Transverse colon (tissue), 4 donors: ENCODE measurements at regions not wholly inside any gene's neighbourhood (a gene's known extent, or its start where the extent isn't known, plus 50 kb on each side); places are given as distances from the start of the nearest gene placed in this dataset.
"Not testable (repeated sequence)": the region's sequence is repeated elsewhere in the genome, so short reads cannot be mapped to it uniquely, and the experiment has no call there.

Experiments
- DNase-seq: peaks from one replicate; pipeline ENCODE4 v3.0.0-alpha.2; 2019
- H3K27ac ChIP-seq, 4 donors: fragments of 200-600 bp; sonication (generic); 2 replicates each; pipeline ENCODE4 v1.5.1; 2016 to 2018; ENCODE audit warnings: inconsistent platforms in 4 of 4
- H3K27me3 ChIP-seq: fragments of 200-600 bp; sonication (generic); 2 replicates; pipeline ENCODE4 v1.5.1; 2017; ENCODE audit warnings: inconsistent platforms
- H3K36me3 ChIP-seq, 4 donors: fragments of 200-600 bp; sonication (generic); 2 replicates each; pipeline ENCODE4 v1.5.1; 2017 to 2019; ENCODE audit warnings: inconsistent platforms in 4 of 4
- H3K4me1 ChIP-seq, 4 donors: fragments of 200-600 bp; sonication (generic); 2 replicates each; pipeline ENCODE4 v1.5.1; 2017 to 2020; ENCODE audit warnings: inconsistent platforms in 4 of 4
- H3K4me3 ChIP-seq, 4 donors: fragments of 200-600 bp; sonication (generic); 1 replicate in 1 of 4; 2 replicates in 3 of 4; pipeline versions ENCODE4 v1.5.1 to v1.6.1; 2017 to 2019; ENCODE audit warnings: inconsistent platforms in 4 of 4
- H3K9me3 ChIP-seq, 2 donors: fragments of 200-600 bp; sonication (generic); 2 replicates each; pipeline ENCODE4 v1.5.1; 2017 to 2019; ENCODE audit warnings: inconsistent platforms in 2 of 2
- CTCF ChIP-seq, 5 experiments: fragments of 200-600 bp in 3 of 5; fragments of 450-650 bp in 2 of 5; sonication (generic) in 3 of 5; IDR thresholded peaks; 1 replicate in 2 of 5; 2 replicates in 3 of 5; pipeline ENCODE4 v1.5.1; 2016 to 2017; ENCODE audit warnings: antibody characterized with exemption in 5 of 5, inconsistent platforms in 3 of 5, mild to moderate bottlenecking in 2 of 5, moderate library complexity in 1 of 5
- EP300 ChIP-seq: sonication (generic); formaldehyde crosslinking; IDR thresholded peaks from one replicate; pipeline ENCODE4 v1.6.1; 2017; ENCODE audit warnings: antibody characterized with exemption, low read depth
- POLR2A ChIP-seq: fragments of 450-650 bp; IDR thresholded peaks from one replicate; pipeline ENCODE4 v1.6.1; 2016; ENCODE audit warnings: antibody characterized with exemption, mild to moderate bottlenecking, moderate library complexity
- POLR2AphosphoS5 ChIP-seq, 3 donors: sonication (generic); formaldehyde crosslinking; IDR thresholded peaks; one replicate each; pipeline ENCODE4 v1.6.1; 2016; ENCODE audit warnings: antibody characterized with exemption in 3 of 3
- WGBS, 2 donors: methylation state at CpG; one replicate each; pipeline ENCODE4 v1.1.5; 2018; ENCODE audit warnings: low coverage in 1 of 2; 5-methylcytosine and 5-hydroxymethylcytosine counted together
- in situ Hi-C, 4 donors: fragments of 200-750 bp; cut with MboI; loops; one replicate each; pipeline versions ENCODE4 v1.15.0 to v1.15.1; 2017; ENCODE audit warnings: low sequenced_read_pairs in 3 of 4, low pct_ligation_motif_present in 1 of 4, low pct_unique_long_range_greater_than_20kb in 1 of 4
- intact Hi-C: fragments of 100-400 bp; cut with DNase I; formaldehyde crosslinking; loops from one replicate; pipeline ENCODE4 v1.15.1; 2023; ENCODE audit warnings: low total_unique reads

- Histone ChIP-seq H3K36me3 (no peaks in the 10 kb centered on the region), H3K27me3 (no peaks in the 10 kb centered on the region), H3K9me3 (no peaks in the 10 kb centered on the region), H3K4me1 (no peaks in the 10 kb centered on the region), H3K4me3 (no peak overlapping the region), H3K27ac (no peak overlapping the region)
- in situ Hi-C loops, result loop anchor here in 1 of 4 donors (25.0 kb wide), 1 partner anchor 149 kb away; no protein-coding TSS in a partner anchor
- 24% methylated on average over 10 of the region's 10 CpGs; no CpG with 5 or more reads in 1 of the 2 donors for WGBS, 2 donors
- intact Hi-C loops, result no loop called here
- no peak for DNase-seq
- TF ChIP-seq CTCF (IDR thresholded peaks at IDR 0.05), result no peak
- TF ChIP-seq EP300, result no peak
These were observed 75.2 kb upstream of the PRKX start for GRCh38 chrX:3788494-3789233.

- TF ChIP-seq POLR2AphosphoS5 (IDR thresholded peaks at IDR 0.05) (no peak), EP300 (no peak), CTCF (IDR thresholded peaks at IDR 0.05) (no peak), POLR2A (no peak)
- no peaks in the 10 kb centered on the region for H3K9me3 ChIP-seq
- H3K4me1 ChIP-seq, result no peaks in the 10 kb centered on the region
- H3K27me3 ChIP-seq, result no peaks in the 10 kb centered on the region
- H3K27ac ChIP-seq, result no peak overlapping the region
- in situ Hi-C loops (loop anchor here in 1 of 4 donors (25.0 kb wide), 1 partner anchor 149 kb away; no protein-coding TSS in a partner anchor), intact Hi-C loops (no loop called here)
- no peaks in the 10 kb centered on the region for H3K36me3 ChIP-seq
- H3K4me3 ChIP-seq, result no peak overlapping the region
- 43% methylated on average over 4 of the region's 4 CpGs; no CpG with 5 or more reads in 1 of the 2 donors for WGBS, 2 donors
- no peak for DNase-seq
These were observed 74.4 kb upstream of the PRKX start for GRCh38 chrX:3787856-3788255.

- 46% methylated on average over 2 of the region's 2 CpGs; no CpG with 5 or more reads in 1 of the 2 donors for WGBS, 2 donors
- intact Hi-C loops, DNase-seq: not testable (repeated sequence)
These were observed 72.4 kb upstream of the PRKX start for GRCh38 chrX:3785822-3786221.

GRCh38 chrX:3780564-3780963, 67.1 kb upstream of the PRKX start:
- in situ Hi-C loops (loop anchor here in 1 of 4 donors (25.0 kb wide), 1 partner anchor 157 kb away; no protein-coding TSS in a partner anchor), intact Hi-C loops (no loop called here)
- no peak overlapping the region for H3K27ac ChIP-seq
- no peaks in the 10 kb centered on the region for H3K36me3 ChIP-seq
- no peaks in the 10 kb centered on the region for H3K27me3 ChIP-seq
- DNase-seq, result no peak
- WGBS, 2 donors, result 8% methylated on average over 1 of the region's 1 CpG; no CpG with 5 or more reads in 1 of the 2 donors
- no peak overlapping the region for H3K4me3 ChIP-seq
- TF ChIP-seq POLR2A (no peak), EP300 (no peak), CTCF (IDR thresholded peaks at IDR 0.05) (no peak), POLR2AphosphoS5 (IDR thresholded peaks at IDR 0.05) (no peak)
- H3K4me1 ChIP-seq, result no peaks in the 10 kb centered on the region
- no peaks in the 10 kb centered on the region for H3K9me3 ChIP-seq

More at GRCh38 chrX:3785822-3786221, 72.4 kb upstream of the PRKX start:
- H3K4me1 ChIP-seq, H3K27me3 ChIP-seq, H3K27ac ChIP-seq, H3K4me3 ChIP-seq, H3K36me3 ChIP-seq, H3K9me3 ChIP-seq: not testable (repeated sequence)
- in situ Hi-C loops, result loop anchor here in 1 of 4 donors (25.0 kb wide), 1 partner anchor 151 kb away; no protein-coding TSS in a partner anchor

- Histone ChIP-seq H3K9me3 (no peaks in the 10 kb centered on the region), H3K27ac (no peak overlapping the region), H3K4me1 (no peaks in the 10 kb centered on the region), H3K4me3 (no peak overlapping the region), H3K27me3 (no peaks in the 10 kb centered on the region), H3K36me3 (no peaks in the 10 kb centered on the region)
- DNase-seq, result no peak
- TF ChIP-seq EP300, result no peak
- TF ChIP-seq POLR2A, result no peak
- no peak for TF ChIP-seq POLR2AphosphoS5 (IDR thresholded peaks at IDR 0.05)
- TF ChIP-seq CTCF (IDR thresholded peaks at IDR 0.05), result no peak
- in situ Hi-C loops, result loop anchor here in 1 of 4 donors (25.0 kb wide), 1 partner anchor 158 kb away; no protein-coding TSS in a partner anchor
- intact Hi-C loops, result no loop called here
These were observed 66.1 kb upstream of the PRKX start for GRCh38 chrX:3779546-3779945.
